ENCODE measurements at regions not wholly inside any gene's neighbourhood (a gene's known extent, or its start where the extent isn't known, plus 50 kb on each side); places are given as distances from the start of the nearest gene placed in this dataset.
"Not testable (repeated sequence)": the region's sequence is repeated elsewhere in the genome, so short reads cannot be mapped to it uniquely, and the experiment has no call there.

DNA sequence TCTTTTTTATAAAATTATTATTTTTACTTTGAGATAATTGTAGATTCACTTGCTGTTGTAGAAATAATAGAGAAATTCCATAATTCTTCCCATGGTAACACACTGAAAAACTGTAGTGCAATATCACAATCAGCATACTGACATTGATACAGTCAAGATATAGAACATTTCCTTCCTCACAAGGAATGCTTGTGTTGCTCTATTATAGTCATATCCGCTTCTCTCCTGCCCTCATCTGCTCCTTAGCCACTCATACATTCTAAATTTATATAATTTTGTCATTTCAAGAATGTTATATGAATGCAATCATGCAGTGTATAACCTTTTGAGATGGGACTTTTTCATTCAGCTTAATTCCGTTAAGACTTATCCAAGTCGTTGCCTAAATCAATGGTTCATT, 320.2 kb downstream of the BARHL2 start:
- DNase-seq = no peak

DNA sequence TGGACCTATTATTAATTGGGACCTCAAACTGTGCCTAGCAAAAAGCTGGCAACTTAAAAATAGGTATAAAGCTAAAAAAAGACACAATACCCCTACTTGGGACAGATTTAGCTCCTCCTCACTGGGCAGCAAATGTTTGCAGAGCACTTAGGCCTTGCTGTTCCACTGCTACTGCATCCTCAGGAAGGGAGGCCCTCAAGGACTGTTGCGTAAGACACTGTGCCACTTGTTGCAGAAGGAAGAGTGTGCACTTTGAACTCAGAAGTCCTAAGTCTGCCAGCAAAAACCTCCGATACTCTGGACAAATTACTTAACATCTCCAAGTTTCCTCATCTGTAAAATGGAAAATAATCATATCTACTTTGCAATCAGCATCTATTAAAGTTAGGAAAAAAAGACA, 322.9 kb downstream of the BARHL2 start:
- no peak for DNase-seq

DNA sequence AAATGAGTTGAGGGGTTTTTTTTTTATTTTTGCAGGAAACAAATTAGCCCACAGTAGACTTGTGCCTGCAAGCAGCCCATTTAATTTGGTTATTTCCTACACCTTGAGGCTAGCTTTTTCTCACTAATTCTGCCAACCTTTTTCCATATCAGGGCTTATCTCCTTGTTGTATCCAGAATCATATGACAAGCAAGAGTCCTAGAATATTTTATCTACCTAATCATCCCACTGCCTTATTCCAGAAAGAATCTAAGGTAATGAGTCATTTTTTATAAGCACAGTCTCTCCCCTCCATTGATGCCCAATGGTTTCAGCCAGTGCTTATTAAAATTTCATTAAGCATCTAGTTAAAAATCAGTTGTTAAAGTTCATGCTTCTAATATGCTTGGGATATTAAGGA, 324.1 kb downstream of the BARHL2 start:
- DNase-seq = no peak

DNA sequence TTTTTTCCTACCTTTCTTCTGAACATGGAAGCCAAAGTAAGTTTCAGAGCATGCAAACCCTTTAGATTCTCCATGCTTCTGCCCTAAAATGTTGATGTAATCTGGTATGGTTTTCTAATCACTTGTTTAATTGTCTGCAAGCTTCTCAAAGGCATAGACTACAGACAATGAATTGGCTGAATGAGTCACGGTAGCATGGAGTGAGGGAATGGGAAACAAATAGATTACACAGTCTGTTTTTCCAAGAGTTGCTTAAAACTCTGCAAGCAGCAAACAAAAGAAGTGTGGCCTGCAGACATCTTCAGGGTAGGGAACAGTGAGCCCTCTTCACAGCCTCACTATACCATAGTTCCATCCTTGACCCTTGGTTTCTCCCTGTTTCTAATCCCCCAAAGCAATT, 326.0 kb downstream of the BARHL2 start:
- DNase-seq = no peak

DNA sequence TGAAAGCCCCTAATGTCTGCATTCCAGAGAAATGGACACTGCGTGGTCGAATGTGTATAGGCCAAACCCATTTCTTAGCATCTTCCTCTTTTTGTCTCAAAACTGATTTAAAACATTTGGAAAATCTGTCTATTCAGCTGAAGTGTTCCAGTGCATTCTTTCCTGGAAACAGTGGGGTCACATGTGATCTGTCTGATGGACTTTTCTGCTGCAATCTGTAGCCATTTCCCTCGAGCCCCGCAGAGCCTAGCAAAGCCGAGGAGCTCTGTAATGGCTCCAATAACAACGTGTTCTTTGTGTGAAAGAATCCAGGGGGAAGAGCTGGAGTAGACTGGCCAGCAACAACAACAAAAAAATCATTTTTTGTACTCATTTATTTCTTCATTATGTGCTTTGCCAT, 329.3 kb downstream of the BARHL2 start:
- DNase-seq = no peak

DNA sequence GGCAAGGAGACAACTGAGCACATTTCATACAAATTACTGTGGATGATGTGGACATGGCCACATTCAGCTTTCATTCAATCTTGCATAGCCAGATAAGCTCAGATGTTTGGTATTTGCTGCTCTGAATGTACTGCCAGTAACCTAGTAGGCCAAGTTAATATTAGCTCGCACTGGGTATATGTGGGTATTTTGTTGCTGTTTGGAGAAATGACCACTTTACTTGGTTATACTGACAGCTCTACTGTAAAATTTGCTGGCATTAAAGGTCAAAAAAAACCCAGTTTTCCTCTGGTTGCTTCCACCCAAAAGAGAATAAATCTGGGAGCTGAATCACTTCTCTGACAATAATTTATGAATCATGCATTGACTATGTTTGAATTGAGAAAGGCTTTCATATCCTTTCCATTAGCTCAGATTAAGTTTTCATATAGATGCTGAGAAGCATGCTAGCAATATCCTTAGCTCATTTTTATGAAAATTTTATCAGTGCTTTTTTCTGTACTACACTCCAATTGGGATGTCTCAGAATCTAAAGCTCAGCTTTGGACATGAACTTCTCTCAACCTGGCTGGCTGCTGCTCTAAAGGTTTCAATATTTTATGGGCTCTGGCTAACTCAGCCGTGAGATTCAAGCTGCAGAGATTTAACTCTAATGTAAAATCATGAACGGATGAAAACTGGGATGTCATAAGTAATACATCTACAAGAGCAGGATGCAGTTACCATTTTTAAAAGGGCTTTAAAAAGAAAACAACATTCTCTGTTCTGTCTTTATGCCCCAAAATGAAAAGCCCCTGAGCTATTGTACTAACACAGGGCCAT, 330.0 kb downstream of the BARHL2 start:
- DNase-seq = no peak

DNA sequence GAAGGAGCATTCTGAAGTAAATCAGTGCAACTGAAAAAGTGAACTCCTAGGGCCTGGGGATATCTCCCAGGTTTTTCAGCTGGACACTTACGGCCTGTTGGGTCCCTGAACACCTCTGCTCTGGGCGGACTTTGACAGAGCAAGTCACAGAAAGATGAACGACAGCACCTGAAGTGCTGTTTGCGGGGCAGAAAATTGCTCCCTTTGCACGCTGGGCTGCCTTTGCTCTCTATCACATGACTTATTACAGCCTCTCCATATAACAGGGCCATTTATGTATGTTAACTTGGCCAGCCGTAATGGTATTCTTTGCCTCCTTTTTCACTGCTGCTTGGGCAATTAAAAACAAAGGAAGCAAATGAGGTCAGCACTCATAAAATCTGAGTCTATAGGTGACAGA, 332.9 kb downstream of the BARHL2 start:
- DNase-seq = no peak

DNA sequence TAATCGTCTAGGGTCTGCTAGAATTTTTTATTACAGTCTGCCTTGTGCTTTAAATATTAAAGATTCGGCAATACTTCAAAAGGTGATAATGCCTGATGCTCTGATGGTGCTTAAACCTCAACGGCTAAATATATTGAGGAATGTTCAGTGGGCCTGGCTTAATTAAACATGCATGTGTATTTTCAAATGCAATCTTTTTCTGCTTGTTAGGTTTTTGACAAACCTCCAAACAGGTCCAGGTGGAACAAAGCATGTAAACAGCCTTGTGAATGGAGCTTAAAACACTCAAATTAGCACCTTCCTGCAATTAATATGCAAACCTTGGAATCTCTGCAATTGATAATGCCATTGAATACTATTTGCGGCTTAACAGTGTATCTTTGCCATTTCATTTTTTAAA, 334.9 kb downstream of the BARHL2 start:
- DNase-seq = no peak

DNA sequence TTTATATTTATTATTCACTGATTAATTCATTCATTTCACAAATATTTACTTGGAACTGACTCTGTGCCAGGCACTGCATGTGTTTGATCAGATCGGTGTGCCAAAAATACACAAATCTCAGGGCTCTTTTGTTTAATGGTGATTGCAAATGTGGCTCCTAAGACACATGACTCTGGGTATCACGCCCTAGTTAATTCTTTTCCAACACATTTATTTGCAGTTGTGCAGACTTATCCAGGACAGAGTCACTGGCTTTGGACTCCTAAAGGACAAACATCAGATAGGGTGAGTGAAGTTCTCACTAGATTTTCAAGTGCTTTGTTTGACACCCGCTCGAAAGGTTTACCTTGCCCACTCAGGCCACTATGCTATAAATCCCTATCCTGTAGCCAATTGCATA, 335.5 kb downstream of the BARHL2 start:
- no peak for DNase-seq

DNA sequence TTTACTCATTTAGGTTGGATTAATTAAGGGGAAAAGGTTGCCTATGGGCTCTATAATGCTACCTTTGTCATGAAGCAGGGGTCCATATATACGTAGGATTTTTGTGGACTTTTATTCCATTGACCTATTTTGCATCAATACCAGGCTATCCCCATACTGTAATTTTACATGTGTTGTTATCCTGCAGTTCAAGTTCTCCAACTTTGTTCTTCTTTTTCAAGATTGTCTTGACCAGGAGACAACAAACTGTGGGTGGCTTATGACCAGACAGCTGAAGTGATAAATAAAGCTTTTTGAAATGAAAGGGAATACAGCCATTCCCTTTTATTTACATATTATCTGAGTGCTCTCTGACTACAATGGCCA, 345.7 kb downstream of the BARHL2 start:
- DNase-seq = no peak

DNA sequence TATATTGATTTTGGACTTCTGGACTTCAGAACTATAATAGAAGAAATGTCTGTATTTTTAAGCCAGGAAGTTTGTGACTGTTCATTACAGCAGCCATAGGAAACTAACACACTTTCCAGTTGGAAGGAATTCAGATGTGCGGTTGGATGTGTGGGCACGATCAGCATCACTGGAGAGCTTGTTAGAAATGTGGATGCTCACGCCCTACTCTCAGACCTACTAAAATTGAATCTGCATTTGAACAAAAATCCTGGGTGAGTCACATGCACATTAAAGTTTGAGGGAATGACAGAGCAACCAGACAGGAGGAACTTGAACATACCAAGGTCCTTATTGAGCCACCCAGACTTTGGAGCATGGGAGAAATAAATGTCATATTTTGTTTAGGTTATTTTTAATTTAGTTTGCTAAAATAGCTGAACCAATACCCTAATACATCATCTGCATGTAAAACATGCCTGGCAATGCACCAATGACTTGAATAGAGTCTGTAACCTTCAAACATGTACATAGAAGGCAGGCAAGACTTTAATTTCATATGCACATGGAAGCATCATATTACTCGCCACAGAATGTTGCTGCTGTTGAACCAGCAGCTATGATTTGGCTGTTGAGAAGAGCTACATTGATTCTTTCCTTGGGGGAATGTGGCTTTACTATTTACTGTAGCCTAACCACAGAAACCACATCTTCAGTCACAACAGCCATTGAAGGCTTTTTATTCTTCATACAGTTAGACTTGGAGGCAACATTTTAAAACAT, 346.2 kb downstream of the BARHL2 start:
- no peak for DNase-seq

DNA sequence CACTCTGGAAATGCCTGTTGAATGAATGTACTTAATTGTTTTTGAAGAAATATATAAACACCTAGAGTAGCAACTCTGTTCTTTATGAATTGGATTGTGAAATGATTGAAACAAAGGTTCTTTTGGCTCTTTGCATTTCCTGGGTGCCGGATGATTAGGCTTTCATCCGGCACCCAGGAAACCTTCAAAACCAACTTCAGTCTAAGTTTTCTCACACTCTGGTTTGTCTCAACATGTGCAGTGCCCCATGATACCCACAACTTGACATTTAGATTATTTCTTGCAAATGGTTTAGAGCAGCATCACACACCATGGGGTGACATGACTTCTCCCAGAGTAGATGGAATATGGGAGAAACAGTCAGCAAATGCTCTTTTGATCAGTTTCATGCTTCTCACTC, 354.9 kb downstream of the BARHL2 start:
- no peak for DNase-seq

DNA sequence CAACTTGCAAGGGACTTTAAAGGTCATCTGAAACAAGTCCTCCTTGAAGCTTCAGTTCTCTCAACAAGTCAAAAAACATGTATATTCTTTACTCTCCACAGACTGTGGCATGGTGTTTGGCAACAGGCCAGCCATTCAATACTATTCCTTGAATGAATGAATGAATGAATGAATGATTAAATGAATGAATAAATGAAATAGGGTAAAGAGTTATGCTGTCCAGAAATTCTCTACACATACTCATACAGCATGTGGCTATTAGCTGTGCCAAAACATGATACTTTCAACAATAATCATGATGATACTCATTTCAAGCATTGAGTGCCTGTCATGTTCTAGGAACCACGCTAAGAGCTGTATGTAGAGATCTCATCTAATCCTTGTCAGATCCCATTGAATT, 356.1 kb downstream of the BARHL2 start:
- no peak for DNase-seq

DNA sequence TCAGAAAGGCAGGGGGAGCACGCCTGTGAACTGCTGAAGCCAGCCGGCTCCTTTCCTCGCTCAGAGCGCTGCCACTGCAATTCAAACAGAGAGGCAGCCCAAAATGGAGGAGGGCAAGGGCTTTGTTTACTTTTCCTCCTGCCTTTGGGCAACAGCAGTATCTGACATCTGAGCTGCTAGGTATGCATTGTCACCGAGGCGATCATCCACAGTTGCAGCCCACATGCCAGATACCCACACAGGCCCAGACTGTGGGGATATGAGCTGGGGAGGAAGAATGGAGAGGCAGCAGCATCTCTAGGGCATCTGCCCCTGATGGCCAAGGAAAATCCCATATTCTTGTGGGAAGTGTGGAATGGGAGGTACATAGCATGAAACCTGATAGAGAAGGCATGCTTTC, 357.1 kb downstream of the BARHL2 start:
- DNase-seq = no peak

DNA sequence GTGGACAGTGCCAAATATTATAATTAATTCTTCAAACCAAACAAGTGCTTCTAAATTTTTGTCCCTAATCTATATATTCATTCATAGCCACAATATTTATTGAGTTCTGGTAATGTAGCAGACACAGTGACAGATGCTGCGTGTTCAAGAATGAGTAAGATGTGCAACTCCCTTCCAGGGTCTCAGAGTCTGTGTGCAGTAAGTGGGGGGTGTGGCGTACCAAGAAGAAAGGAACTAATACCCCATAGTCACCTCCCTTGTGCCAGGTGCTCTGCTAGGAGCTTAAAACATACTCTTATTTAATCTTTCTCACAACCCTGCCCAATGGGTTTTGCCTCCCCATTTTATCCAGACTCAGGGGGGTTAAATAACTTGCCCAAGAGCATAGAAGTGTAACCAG, 358.7 kb downstream of the BARHL2 start:
- DNase-seq = no peak

DNA sequence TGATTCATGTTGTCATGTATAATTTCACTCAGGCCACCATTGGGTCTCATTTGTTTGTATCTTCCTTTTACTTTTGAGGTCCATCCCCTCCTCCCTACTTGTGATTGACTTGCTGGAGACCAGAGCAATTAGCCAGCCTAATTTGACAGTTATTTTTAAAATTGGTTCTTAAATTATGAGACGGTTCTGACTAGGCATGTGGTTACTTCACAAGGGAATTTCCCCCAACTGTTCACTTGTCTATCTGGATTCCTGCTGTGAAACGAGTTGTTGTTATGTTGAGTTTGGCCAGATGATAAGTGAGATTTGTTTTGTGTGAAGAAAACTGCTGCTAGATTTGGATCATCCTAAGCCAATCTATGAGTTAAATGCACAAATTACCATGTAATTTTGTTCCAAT, 359.1 kb downstream of the BARHL2 start:
- DNase-seq = no peak

DNA sequence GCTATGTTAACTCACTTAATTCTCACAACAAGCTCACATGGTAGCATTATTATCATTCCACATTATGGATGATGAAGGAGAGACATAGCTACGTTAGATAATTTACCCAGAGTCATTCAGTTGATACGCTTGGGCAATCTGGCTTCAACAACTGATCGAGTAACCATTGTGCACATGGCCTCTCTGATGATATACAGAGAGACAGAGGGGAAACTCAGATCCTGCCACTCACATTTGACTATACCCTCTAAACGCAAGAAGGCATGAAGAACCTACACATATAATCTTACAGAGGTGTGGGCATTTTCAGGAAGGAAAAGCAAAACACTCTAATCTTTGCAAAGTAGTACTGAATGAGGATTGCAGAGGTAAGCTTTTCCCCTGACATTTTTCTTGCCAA, 360.1 kb downstream of the BARHL2 start:
- no peak for DNase-seq

DNA sequence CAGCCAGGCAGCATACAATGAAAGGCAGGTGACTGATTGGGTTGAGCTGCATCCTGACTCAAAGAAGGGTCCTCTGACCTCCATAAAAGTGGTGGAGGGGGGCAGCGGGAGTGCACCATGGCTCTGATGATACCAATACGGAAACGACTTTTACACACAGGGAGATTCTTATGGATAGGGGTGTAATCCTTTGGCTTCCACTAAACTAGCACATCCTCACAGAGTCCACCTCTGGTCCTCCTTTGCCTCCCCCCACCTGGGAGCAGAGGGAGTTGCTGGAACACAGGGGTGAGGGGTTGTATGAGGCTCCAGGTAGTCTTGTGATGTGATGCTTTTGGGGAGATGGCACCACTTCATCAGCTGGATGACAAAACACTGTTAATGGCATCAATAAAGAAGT, 361.0 kb downstream of the BARHL2 start:
- DNase-seq = no peak

DNA sequence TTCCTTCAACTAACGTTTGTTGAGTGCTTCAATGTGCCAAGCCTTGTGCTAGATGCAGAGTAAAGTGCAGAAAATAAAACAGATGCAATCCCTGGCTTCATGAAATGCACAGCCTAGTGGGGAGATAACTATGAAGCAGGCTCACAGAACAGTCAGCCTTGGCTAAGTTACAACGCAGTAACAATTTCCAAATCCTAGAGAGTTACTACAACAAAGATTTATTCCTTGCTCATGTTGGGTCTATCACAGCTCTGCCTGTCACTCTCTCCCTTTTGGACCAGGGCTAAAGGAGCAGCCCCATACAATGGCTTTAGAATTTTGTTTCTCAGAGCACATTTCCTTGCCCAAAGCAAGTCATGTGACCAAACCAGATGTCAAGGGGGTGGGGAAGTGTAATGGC, 359.8 kb downstream of the ZNF326 start:
- DNase-seq = no peak

DNA sequence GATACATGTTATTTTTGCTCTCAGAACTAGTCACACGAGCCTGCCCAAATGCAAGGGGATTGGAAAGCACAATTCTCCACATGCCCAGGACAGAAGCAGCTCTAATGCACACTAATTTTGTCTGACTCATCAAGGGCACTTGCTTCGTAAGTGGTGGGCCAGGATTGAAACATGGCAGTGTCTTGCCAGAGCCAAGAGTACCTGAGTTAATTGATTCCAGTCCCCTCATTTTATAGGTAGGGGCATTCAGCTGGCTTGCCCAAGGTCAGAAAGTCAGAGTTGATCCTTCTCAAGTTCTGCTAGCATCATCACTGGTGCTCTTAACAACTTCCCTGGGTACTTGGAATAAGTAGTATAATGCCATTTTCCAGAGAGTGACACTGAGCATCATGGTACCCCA, 356.1 kb downstream of the ZNF326 start:
- no peak for DNase-seq

DNA sequence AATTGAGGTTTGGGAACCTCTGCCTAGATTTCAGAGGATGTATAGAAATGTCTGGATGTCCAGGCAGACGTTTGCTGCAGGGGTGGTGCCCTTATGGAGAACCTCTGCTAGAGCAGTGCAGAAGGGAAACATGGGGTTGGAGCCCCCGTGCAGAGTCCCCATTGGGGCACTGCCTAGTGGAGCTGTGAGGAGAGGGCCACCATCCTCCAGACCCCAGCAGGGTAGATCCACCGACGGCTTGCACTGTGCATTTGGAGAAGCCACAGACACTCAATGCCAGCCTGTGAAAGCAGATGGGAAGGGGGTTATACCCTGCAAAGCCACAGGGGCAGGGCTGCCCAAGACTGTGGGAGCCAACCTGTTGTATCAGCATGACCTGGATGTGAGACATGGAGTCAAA, 354.6 kb downstream of the ZNF326 start:
- no peak for DNase-seq

DNA sequence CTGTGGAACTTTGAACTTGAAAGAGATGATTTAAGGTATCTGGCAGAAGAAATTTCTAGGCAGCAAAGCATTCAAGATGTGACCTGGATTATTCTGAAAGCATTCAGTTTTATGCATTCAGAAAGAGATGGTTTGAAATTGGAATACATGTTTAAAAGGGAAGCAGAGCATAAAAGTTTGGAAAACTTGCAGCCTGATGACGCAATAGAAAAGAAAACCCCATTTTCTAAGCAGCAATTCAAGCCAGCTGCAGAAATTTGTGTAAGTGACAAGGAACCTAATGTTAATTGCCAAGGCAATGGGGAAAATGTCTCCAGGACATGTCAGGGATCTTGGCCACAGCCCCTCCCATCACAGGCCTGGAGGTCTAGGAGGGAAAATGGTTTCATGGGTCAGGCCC, 354.0 kb downstream of the ZNF326 start:
- no peak for DNase-seq

DNA sequence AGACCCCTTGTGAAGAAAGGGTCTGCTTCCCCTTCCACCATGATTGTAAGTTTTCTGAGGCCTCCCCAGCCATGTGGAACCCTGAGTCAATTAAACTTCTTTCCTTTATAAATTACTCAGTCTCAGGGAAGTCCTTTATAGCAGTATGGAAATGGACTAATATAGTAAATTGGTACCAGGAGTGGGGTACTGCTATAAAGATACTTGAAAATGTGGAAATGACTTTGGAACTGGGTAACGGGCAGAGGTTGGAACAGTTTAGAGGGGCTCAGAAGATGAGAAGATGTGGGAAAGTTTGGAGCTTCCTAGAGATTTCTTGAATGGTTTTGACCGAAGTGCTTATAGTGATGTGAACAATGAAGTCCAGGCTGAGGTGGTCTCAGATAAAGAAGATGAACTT, 353.5 kb downstream of the ZNF326 start:
- not testable (repeated sequence) for DNase-seq

DNA sequence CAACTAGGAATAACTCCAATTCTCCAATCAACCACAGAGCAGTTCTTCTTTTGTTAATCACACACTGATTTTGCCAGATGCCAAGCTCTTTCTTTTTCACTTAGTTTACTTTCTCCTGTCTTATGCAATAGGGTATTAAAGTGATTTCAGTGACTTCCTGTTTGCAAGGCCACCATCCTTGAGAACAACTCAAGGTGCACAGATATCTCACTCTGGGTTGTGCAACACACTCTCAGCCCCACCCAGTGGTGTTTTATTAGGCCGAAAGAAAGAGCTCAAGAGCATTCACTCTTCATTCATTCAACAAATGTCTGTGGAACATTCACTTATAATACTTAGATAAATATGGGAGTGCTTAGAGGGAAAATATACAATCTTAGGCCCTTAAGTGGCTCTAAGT, 352.5 kb downstream of the ZNF326 start:
- no peak for DNase-seq

DNA sequence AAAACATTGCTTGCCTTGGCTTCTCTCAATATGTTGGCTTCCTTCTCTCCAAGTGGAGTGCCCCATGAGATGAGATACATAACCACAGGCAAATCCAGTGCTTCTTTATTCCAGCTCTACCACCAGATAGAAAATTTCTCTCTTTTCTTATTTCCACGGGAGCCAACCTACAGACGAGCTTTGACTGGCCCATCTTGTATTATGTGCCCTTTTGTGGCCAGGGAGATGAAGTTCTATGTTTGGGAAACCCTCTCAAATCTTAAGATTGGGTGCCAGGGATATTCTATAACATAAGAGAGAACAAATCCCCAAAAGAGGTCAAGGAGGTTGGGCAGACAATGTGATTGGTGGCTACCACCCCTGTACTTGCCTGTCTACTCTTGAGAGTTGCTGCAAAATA, 351.8 kb downstream of the ZNF326 start:
- DNase-seq = no peak
